NB4 (cell line): ENCODE measurements at regions not wholly inside any gene's neighbourhood (a gene's known extent, or its start where the extent isn't known, plus 50 kb on each side); places are given as distances from the start of the nearest gene placed in this dataset.

Experiments
- CTCF ChIP-seq: IDR thresholded peaks from one replicate; pipeline ENCODE4 v1.5.1; 2012; ENCODE audit warnings: low read depth, low read length
- MAX ChIP-seq: IDR thresholded peaks from 2 replicates; pipeline ENCODE4 v1.6.1; 2011; ENCODE audit warnings: low read depth, low read length
- MYC ChIP-seq: IDR thresholded peaks from 2 replicates; pipeline ENCODE4 v1.6.1; 2011; ENCODE audit warnings: low read depth, low read length
- POLR2A ChIP-seq: IDR thresholded peaks from 2 replicates; pipeline ENCODE4 v1.6.1; 2011; ENCODE audit warnings: mild to moderate bottlenecking; ENCODE audit not compliant: insufficient read length; ENCODE audit errors: extremely low read depth

- TF ChIP-seq CTCF (no peak), POLR2A (no peak), MAX (no peak), MYC (no peak)
These were observed 216.0 kb upstream of the PTGFR start for GRCh38 chr1:78274814-78275213.
